Colonic mucosa (tissue), 4 donors: ENCODE measurements at regions not wholly inside any gene's neighbourhood (a gene's known extent, or its start where the extent isn't known, plus 50 kb on each side); places are given as distances from the start of the nearest gene placed in this dataset.

ENCODE experiments used
- DNase-seq: peaks from one replicate; pipeline ENCODE4 v3.0.0-alpha.2; 2020
- H3K27ac ChIP-seq: fragments of 200-600 bp; one replicate; pipeline ENCODE4 v1.8.0; 2021
- H3K27me3 ChIP-seq: fragments of 200-600 bp; one replicate; pipeline ENCODE4 v1.8.0; 2021
- H3K36me3 ChIP-seq: fragments of 200-600 bp; one replicate; pipeline ENCODE4 v1.8.0; 2021
- H3K4me1 ChIP-seq: fragments of 200-600 bp; one replicate; pipeline ENCODE4 v1.8.0; 2021; ENCODE audit warnings: mild to moderate bottlenecking
- H3K4me3 ChIP-seq: fragments of 200-600 bp; one replicate; pipeline ENCODE4 v1.8.0; 2021
- H3K9ac ChIP-seq, 2 donors: one replicate each; pipeline ENCODE4 v1.7.0; 2013; ENCODE audit warnings: control low read depth in 2 of 2, low read depth in 2 of 2, low read length in 2 of 2
- H3K9me3 ChIP-seq: fragments of 200-600 bp; one replicate; pipeline ENCODE4 v1.8.0; 2021
- CTCF ChIP-seq: fragments of 200-600 bp; IDR thresholded peaks from one replicate; pipeline ENCODE4 v1.8.0; 2022; ENCODE audit warnings: antibody characterized with exemption, mild to moderate bottlenecking
- intact Hi-C: fragments of 100-400 bp; cut with DNase I; formaldehyde crosslinking; loops from one replicate; pipeline ENCODE4 v1.14.1; 2022
- donor health status: healthy.
- donor health status: DM: no; HTN: no; CAD: no.
- donor health status: DM: no; HTN: no; CAD: no.

- no peak for TF ChIP-seq CTCF
- Histone ChIP-seq H3K9ac (no peak overlapping the region), H3K9me3 (no peaks in the 10 kb centered on the region), H3K4me3 (no peak overlapping the region), H3K36me3 (no peaks in the 10 kb centered on the region), H3K27me3 (no peaks in the 10 kb centered on the region), H3K27ac (no peak overlapping the region), H3K4me1 (no peaks in the 10 kb centered on the region)
- intact Hi-C loops = no loop called here
- no peak for DNase-seq
These were observed 458.9 kb upstream of the CADM1 start for GRCh38 chr11:115963156-115963555.

DNA sequence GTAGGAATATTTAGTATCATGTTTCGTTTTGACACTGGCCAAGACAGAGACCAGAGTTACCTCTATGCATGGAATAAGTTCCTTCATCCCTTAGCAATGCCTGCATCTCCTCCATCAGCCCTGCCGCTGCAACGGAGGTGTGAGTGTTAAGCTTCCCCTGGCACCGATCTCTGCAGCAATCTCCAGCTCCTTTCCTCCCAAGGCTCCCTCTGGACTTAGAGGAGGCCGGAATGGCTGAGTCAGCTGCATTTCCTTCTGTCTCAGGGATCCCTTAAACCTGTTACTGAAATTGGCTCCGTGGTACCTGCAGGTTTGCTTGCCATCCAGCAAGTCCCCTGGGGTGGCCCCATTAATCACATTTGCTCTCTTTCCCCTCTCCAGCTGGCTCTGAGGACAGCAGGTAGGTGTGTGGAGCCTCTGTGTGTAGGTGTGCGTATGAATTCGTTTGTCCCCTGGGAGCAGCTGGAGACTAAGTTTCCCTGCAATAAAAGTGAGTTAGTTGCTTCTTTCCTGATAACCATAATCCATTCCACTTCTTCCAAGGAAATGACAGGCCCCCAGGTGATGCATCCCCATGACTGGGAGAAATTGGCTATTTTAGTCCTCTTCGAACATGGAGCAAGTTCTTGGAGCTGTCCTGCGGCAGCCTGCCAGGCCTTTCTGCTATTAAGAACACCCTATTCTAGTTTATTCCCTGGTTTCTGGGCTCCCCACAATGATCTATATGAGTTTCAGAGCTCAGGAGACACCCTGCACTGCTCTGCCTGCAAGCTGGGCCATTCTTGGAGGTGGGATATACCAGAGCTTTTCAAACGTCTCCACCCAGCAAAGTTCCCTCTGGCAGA lies 457.2 kb upstream of the CADM1 start:
- no peak for TF ChIP-seq CTCF
- no peak for DNase-seq
- Histone ChIP-seq H3K27ac (no peak overlapping the region), H3K27me3 (no peaks in the 10 kb centered on the region), H3K4me3 (no peak overlapping the region), H3K9me3 (no peaks in the 10 kb centered on the region), H3K36me3 (no peaks in the 10 kb centered on the region), H3K4me1 (no peaks in the 10 kb centered on the region), H3K9ac (no peak overlapping the region)
- intact Hi-C loops = no loop called here

DNA sequence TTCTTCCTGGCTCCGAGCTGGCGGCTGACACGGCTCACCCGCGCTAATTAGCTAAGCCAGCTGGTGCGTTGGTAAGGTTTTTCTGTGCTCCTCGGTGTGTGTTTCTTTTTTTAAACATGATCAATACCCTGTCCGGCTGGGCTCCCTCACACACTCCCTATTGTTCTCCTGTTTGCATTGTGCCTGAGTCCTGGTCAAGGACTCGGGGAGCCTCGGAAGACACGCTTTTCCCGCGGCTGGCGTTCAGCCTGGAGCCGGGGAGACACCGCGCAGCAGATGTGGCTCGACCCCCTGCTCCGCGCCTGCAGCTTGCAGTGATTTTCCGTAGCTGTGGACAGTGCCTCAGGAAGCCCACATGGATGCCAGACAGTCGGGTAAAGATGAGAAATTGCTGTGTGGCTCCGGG lies 454.9 kb upstream of the CADM1 start:
- Histone ChIP-seq H3K4me3 (no peak overlapping the region), H3K9me3 (no peaks in the 10 kb centered on the region), H3K27ac (no peak overlapping the region), H3K9ac (no peak overlapping the region), H3K27me3 (no peaks in the 10 kb centered on the region), H3K4me1 (no peaks in the 10 kb centered on the region), H3K36me3 (no peaks in the 10 kb centered on the region)
- DNase-seq = no peak
- TF ChIP-seq CTCF = no peak
- intact Hi-C loops = no loop called here

GRCh38 chr11:115958089-115959000 lies 454.1 kb upstream of the CADM1 start:
- H3K27me3 ChIP-seq = no peaks in the 10 kb centered on the region
- H3K9ac ChIP-seq = no peak overlapping the region
- H3K9me3 ChIP-seq = no peaks in the 10 kb centered on the region
- no peak for DNase-seq
- H3K4me3 ChIP-seq = no peak overlapping the region
- H3K27ac ChIP-seq = no peak overlapping the region
- no peak for TF ChIP-seq CTCF
- no peaks in the 10 kb centered on the region for H3K36me3 ChIP-seq
- H3K4me1 ChIP-seq = no peaks in the 10 kb centered on the region
- intact Hi-C loops = no loop called here

DNA sequence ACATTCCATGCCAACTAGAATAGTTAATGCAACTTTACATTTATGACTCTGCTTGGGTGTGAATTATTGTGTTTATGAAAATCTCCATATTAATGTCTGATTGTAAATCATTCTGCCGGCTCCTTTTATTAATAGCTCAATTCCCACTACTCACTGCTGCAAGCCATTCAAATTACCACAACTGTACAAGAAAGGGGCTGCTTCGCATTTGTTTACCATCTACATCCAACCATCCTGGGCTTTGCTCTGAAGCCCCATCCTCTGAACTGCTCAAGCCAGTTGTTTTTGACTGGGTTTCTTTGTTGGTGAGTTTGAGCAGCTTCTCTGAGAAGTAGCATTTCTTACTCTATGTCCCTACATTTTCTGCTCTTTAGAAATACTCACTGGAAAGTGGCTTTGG lies 451.6 kb upstream of the CADM1 start:
- Histone ChIP-seq H3K4me1 (no peaks in the 10 kb centered on the region), H3K36me3 (no peaks in the 10 kb centered on the region), H3K9me3 (no peaks in the 10 kb centered on the region), H3K27ac (no peak overlapping the region), H3K9ac (no peak overlapping the region), H3K27me3 (no peaks in the 10 kb centered on the region), H3K4me3 (no peak overlapping the region)
- no peak for TF ChIP-seq CTCF
- DNase-seq = no peak
- intact Hi-C loops = no loop called here
